Fibroblast of lung (primary cell): ENCODE measurements at regions not wholly inside any gene's neighbourhood (a gene's known extent, or its start where the extent isn't known, plus 50 kb on each side); places are given as distances from the start of the nearest gene placed in this dataset.

Experiments used
- CTCF ChIP-seq, 2 donors: IDR thresholded peaks in 1 of 2; conservative IDR thresholded peaks in 1 of 2; 1 replicate in 1 of 2; 2 replicates in 1 of 2; pipeline ENCODE4 v1.5.1; 2011 to 2012; ENCODE audit warnings: low read length in 2 of 2, control low read depth in 1 of 2, inconsistent platforms in 1 of 2, low read depth in 1 of 2, mild to moderate bottlenecking in 1 of 2
- EZH2 ChIP-seq: IDR thresholded peaks from 2 replicates; pipeline ENCODE4 v1.5.1; 2012; ENCODE audit warnings: low read length, control low read depth, mild to moderate bottlenecking; ENCODE audit errors: missing control alignments

GRCh38 chr2:16400127-16400623 is 265.5 kb downstream of the CYRIA start:
- no peak for TF ChIP-seq CTCF (conservative IDR thresholded peaks at IDR 0.05 in 1 of 2, IDR thresholded peaks at IDR 0.05 in 1 of 2; ENCODE audit: low read depth in 1 of 2, low read length in 2 of 2)
- TF ChIP-seq EZH2 = no peak
